GM19025 (cell line): ENCODE measurements at regions not wholly inside any gene's neighbourhood (a gene's known extent, or its start where the extent isn't known, plus 50 kb on each side); places are given as distances from the start of the nearest gene placed in this dataset.
"Not testable (repeated sequence)": the region's sequence is repeated elsewhere in the genome, so short reads cannot be mapped to it uniquely, and the experiment has no call there.

Source experiments
- ATAC-seq: cut with Tn5 transposase; IDR thresholded peaks from one replicate; pipeline ENCODE4 v1.9.1; 2021; ENCODE audit warnings: mild to moderate bottlenecking, low read depth, moderate library complexity; ENCODE audit not compliant: unreplicated experiment

GRCh38 chr6:144785056-144785455 lies 499.9 kb downstream of the UTRN start:
- ATAC-seq: no peak

GRCh38 chr6:144786825-144787224 lies 501.7 kb downstream of the UTRN start:
- no peak for ATAC-seq

GRCh38 chr6:144793744-144794143 lies 508.6 kb downstream of the UTRN start:
- no peak for ATAC-seq

- ATAC-seq: not testable (repeated sequence)
Observed at GRCh38 chr6:144795022-144795421, 509.9 kb downstream of the UTRN start.

- no peak for ATAC-seq
Observed at GRCh38 chr6:144796070-144796469, 510.9 kb downstream of the UTRN start.

DNA sequence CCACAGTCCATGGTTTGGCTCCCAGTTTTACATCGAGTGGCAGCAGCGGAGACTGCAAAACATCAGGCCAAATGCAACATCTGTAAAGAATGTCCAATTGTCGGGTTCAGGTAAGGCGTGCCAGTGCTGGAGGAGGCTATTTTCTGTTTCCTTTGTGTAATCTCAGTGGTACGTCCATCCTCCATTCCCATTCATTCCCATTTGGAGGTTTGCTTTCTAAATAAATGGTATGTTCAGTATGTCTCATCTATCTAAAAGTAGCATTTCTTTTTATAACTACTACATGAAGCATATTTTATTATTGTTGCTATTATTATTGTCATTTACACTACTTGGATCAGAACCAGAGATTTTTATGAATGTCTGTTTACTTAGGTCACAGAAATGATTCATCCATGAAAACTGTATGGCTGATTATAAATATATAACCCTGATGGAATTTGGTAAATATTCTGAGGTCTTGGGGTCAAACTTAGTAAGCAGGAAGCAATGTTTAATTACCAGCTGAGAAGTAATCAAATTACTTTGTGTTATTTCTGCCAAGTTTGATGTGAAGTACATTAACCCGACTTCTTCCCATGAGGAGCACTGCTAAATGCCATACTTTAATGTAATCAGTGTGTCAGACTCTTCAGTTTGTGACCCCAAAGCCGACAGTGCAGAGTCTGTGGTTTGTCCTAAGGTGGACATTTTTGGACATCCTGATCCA lies 512.9 kb downstream of the UTRN start:
- no peak for ATAC-seq

DNA sequence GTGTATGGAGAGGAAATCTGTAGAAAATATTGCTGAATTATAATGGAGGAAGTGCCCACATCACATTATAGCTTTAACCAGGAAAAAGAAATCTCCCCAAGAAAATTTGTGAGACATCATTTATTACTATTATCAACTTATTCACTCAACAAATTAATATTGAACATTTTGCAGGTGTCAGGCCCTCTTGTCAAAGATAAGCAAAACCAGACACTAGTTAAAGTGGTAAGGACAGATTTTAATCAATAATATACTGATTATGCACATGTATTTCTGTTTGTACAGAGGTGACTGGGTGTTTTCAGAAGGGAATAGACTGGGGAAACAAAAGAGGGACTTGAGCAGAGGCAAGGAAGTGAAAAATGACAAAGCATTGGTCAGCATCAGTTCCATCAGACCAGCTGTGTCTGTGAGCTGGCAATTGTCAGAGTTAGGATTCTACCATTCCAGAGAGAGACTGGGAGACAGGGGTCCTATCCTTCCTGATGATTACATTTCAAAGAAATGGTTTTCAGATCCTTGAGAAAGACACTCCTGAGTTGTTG lies 519.2 kb downstream of the UTRN start:
- ATAC-seq: no peak

DNA sequence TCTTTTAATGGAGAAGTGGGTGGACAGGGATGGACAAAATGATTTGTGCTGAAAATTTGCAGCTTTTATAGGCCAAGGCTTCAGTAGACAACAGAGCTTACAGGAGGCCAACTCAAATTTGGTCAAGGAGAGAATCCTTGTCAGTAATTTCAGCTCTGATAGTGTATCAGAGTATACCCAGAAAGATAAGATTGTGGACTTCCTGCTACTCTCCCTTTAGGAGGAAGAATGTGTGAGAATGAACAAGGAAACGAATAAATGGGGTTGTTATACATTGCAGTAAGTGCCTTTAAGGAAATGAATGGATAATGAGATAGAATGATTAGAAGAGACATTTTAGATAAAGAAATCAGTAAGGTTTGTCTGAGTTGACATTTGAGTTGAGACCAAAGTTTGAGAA lies 519.9 kb downstream of the UTRN start:
- no peak for ATAC-seq

DNA sequence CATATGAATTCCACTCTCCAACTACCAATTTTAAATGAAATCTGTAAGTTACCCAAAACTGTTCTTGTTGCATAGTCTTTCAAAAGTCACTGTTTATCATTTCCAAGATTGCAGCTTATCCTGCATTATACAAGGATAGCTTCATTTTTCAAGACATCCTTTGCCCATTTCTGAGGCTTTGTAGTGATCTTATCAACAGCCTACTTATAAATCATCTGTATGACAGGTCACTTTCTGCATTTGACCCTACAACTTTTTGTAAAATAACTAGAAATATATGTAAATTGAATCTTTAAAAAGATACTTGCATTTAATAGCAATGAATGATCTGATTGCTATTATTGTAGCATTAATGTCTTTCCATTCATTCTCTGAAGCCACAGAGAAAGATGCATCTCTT lies 521.1 kb downstream of the UTRN start:
- no peak for ATAC-seq

DNA sequence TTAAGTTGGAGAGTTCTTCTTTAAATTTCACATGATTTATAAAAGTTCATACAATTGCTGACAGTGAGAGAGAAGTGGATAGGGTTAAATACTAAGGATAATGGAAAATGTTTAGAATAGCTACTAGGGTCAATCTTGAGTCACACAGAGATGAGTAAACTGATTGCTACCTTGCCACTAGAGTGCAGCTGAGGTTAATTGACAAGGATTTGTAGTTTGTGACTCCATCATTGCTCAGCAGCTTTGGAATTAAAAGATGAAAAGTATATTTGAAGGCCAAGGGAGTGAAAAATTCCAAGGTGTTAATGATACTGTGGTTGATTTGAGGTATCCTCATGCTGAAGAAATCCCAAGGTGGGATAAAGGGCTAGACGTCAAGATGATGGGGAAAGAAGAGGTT lies 524.0 kb downstream of the UTRN start:
- ATAC-seq: no peak

- no peak for ATAC-seq
Observed at GRCh38 chr6:144809969-144810368, 524.8 kb downstream of the UTRN start.

GRCh38 chr6:144811140-144811539 lies 526.0 kb downstream of the UTRN start:
- ATAC-seq: no peak

DNA sequence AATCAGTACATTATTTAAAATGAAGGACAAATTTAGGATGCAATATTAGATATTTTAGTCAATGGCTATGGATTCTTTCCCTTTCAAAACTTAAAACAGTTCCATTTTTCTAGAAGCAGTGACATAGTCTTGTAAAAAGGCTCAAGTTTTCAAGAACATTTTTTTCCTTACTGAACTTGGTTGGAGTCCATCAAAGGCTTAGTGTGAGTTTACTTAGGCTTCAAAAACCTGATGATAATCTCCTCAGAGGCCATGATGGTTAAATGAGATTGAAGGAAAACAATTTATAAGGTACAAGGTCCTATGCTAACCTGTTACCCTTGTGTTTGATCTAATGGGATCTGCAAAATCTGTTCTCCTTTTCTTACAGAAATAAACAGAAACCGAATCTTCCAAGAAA lies 531.8 kb downstream of the UTRN start:
- ATAC-seq: no peak

DNA sequence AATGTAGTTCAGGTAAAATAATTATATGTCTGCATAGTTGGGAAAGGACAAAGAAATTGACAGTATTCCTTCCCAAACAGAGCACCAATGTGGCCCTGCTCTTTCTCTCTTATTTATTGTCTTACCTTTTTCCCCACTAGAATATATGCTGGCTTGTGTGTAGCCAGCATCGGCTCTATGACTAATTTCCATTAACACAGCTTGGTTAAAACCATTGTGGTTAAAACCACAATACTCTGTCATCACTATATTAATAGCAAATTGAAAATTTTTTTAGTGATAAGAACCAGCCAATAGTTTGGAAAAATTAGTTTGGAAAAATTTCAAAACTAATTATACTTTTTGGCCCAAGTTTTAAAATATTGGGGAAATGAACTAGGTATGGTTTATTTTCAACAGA lies 535.1 kb downstream of the UTRN start:
- ATAC-seq: no peak

GRCh38 chr6:144823131-144823530 lies 538.0 kb downstream of the UTRN start:
- ATAC-seq: no peak

DNA sequence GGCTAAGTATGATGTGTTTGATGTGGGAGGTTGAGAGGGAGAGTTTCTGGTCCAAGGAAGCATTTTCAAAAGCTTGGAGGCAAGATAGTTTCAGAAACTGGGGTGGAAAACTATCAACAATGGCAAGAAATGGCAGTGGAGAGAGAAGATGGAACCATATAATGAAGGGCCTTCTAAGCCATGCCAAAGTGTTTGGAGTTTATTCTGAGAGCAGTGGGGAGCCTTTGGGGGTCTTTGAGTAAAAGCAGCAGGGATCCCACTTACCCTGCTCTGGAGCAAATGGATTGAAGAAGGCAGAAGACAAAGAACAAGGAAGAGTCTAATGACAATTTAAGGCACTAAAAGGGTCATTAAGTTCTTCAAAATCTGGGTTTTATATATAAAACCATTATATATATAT lies 538.9 kb downstream of the UTRN start:
- no peak for ATAC-seq

- ATAC-seq: no peak
Observed at GRCh38 chr6:144834426-144835038, 549.4 kb downstream of the UTRN start.

DNA sequence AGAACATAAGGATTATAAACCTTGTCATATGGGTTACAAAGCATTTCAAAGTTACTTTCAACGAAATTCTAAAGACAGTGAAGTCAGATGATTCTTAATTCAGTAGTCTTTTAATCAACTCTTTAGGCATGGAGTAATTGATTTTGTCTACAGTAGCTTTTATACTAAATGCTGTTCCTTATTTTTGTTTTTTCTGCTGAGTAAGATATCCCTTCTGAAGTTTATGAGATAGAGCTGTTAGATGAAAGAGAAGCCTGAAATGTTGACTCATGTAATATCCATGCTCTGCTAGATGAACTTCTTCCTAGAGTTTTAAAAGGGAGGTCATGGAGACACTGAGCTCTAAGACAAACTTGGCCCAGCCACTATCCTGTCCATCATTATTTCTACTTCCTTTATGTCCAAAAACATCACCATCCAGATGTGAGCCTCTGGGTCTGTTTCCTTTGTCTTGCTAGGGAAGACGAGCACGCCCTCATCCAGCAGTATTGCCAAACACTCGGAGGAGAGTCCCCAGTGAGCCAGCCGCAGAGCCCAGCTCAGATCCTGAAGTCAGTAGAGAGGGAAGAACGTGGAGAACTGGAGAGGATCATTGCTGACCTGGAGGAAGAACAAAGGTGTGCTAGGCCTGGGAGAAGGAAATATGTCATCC lies 550.3 kb downstream of the UTRN start:
- ATAC-seq: no peak

DNA sequence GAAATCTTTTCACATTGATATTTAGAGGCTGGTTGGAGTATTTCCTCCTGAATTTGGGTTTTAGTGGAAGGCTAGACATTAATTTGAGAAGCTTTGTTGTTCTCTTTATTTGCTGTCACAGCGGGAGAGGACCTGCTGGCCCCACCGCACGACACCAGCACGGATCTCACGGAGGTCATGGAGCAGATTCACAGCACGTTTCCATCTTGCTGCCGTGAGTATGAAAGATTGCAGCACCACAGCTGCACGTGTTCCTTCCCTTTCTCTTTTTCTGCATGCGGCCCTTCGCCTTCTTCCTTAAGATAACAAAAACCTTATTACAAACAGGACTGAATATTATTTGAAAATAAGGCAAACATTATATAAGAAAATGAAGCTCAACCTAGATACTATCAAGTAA lies 555.5 kb downstream of the UTRN start:
- no peak for ATAC-seq

GRCh38 chr6:144843701-144844100 lies 558.6 kb downstream of the UTRN start:
- ATAC-seq: no peak

- ATAC-seq: no peak
Observed at GRCh38 chr6:144844596-144844995, 559.5 kb downstream of the UTRN start.

GRCh38 chr6:144845186-144845585 lies 560.1 kb downstream of the UTRN start:
- ATAC-seq: no peak
